ENCODE measurements at regions not wholly inside any gene's neighbourhood (a gene's known extent, or its start where the extent isn't known, plus 50 kb on each side); places are given as distances from the start of the nearest gene placed in this dataset.

- DNase-seq, result no peak
Observed at GRCh38 chr14:104293231-104293841, 154.9 kb downstream of the KIF26A start.

- no peak for DNase-seq
Observed at GRCh38 chr14:104293851-104294627, 155.7 kb downstream of the KIF26A start.

- DNase-seq, result no peak
Observed at GRCh38 chr14:104294628-104294982, 156.2 kb downstream of the KIF26A start.

- no peak for DNase-seq
Observed at GRCh38 chr14:104294983-104295680, 156.7 kb downstream of the KIF26A start.

GRCh38 chr14:104295681-104296387, 157.4 kb downstream of the KIF26A start:
- DNase-seq, result no peak

GRCh38 chr14:104296388-104297312, 158.3 kb downstream of the KIF26A start:
- DNase-seq, result no peak

GRCh38 chr14:104297313-104297704, 158.9 kb downstream of the KIF26A start:
- DNase-seq, result no peak

- DNase-seq, result no peak
Observed at GRCh38 chr14:104297721-104298401, 159.5 kb downstream of the KIF26A start.

- no peak for DNase-seq
Observed at GRCh38 chr14:104298458-104298857, 160.1 kb downstream of the KIF26A start.

GRCh38 chr14:104299993-104300761, 161.8 kb downstream of the KIF26A start:
- DNase-seq, result no peak

- no peak for DNase-seq
Observed at GRCh38 chr14:104301731-104302460, 163.5 kb downstream of the KIF26A start.

GRCh38 chr14:104302794-104303405, 164.5 kb downstream of the KIF26A start:
- DNase-seq, result no peak

GRCh38 chr14:104303705-104304425, 165.5 kb downstream of the KIF26A start:
- no peak for DNase-seq

- DNase-seq, result no peak
Observed at GRCh38 chr14:104304451-104305351, 166.3 kb downstream of the KIF26A start.

GRCh38 chr14:104305511-104306449, 167.4 kb downstream of the KIF26A start:
- DNase-seq, result no peak

GRCh38 chr14:104306450-104307040, 168.2 kb downstream of the KIF26A start:
- no peak for DNase-seq

Measured in DMS 273 treated with DMSO at 0.1 percent for 48 hours (cell line).